ENCODE measurements at regions not wholly inside any gene's neighbourhood (a gene's known extent, or its start where the extent isn't known, plus 50 kb on each side); places are given as distances from the start of the nearest gene placed in this dataset.

GRCh38 chr9:109681301-109681700 is 98.7 kb upstream of the PALM2AKAP2 start:
- no peak for ATAC-seq
- intact Hi-C loops (cut with DNase I): no loop called here
- no peak overlapping the region for H3K4me3 ChIP-seq
- no peaks in the 10 kb centered on the region for H3K27me3 ChIP-seq
- DNase-seq: no peak
- no peaks in the 10 kb centered on the region for H3K36me3 ChIP-seq
- H3K9me3 ChIP-seq: no peaks in the 10 kb centered on the region
- WGBS (ENCODE audit: insufficient coverage, low coverage, low lambda C conversion rate, missing lambda C conversion rate): 55% methylated on average over 2 of the region's 2 CpGs
- no peak overlapping the region for H3K27ac ChIP-seq
- no peak for TF ChIP-seq CTCF (IDR thresholded peaks at IDR 0.05)
- no peak for TF ChIP-seq POLR2A (IDR thresholded peaks at IDR 0.05)
- H3K4me1 ChIP-seq: no peaks in the 10 kb centered on the region

DNA sequence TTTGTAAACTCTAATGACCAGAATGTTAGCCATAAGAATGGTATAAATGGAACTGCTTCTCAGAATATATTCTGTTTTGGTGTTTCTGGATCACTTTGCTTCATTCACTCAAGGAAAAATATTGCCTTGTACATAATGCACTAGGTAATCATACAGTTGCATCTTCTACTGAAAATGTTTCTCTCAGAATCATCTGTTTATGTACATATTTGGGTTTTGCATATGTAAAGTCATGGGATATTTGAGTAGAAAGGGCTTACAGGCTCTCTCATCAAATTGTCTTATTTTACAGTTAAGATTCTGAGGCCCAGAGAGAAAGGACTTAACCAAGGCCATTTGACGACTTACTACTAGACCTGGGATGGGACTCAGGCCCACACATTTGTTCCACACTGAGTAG is 97.8 kb upstream of the PALM2AKAP2 start:
- H3K36me3 ChIP-seq: no peaks in the 10 kb centered on the region
- ATAC-seq: no peak
- H3K27me3 ChIP-seq: no peaks in the 10 kb centered on the region
- H3K27ac ChIP-seq: no peak overlapping the region
- no peak for DNase-seq
- H3K4me1 ChIP-seq: peaks cover 0 to 2% (median 0%) of the 10 kb centered on the region in 4 donors
- H3K9me3 ChIP-seq: no peaks in the 10 kb centered on the region
- no peak overlapping the region for H3K4me3 ChIP-seq
- TF ChIP-seq CTCF (IDR thresholded peaks at IDR 0.05): no peak
- TF ChIP-seq POLR2A (IDR thresholded peaks at IDR 0.05): no peak
- intact Hi-C loops (cut with DNase I): no loop called here
- 77% methylated on average over 1 of the region's 1 CpG for WGBS (ENCODE audit: insufficient coverage, low coverage, low lambda C conversion rate, missing lambda C conversion rate)

GRCh38 chr9:109683521-109683920 is 96.5 kb upstream of the PALM2AKAP2 start:
- WGBS (ENCODE audit: insufficient coverage, low coverage, low lambda C conversion rate, missing lambda C conversion rate): 73% methylated on average over 3 of the region's 3 CpGs
- Histone ChIP-seq H3K4me3 (no peak overlapping the region), H3K27ac (no peak overlapping the region), H3K27me3 (no peaks in the 10 kb centered on the region), H3K36me3 (no peaks in the 10 kb centered on the region), H3K4me1 (peaks cover 0 to 3% (median 0%) of the 10 kb centered on the region in 4 donors), H3K9me3 (no peaks in the 10 kb centered on the region)
- DNase-seq: no peak
- intact Hi-C loops (cut with DNase I): no loop called here
- no peak for ATAC-seq
- no peak for TF ChIP-seq CTCF (IDR thresholded peaks at IDR 0.05)

DNA sequence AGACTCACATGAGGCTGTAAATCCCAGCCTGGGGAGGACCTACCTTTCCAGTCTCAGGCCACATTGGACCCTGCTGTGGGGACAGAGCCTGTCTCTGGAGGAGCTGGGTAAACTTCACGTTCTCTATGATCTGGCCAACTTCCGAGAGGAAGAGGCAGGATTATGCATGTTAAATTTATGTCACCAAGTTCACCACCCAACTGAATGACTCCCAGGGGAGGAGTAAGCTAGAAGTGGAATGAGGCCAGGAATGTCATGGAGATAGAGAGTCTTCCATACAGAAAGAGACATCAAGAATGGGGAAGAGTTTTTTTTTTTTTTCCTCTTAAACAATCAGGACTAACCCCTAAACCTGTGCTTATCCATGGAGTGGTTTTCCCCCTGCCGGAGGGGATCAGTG is 90.3 kb upstream of the PALM2AKAP2 start:
- TF ChIP-seq CTCF (IDR thresholded peaks at IDR 0.05) (no peak), POLR2A (IDR thresholded peaks at IDR 0.05) (no peak)
- DNase-seq (no peak), ATAC-seq (no peak)
- no peaks in the 10 kb centered on the region for H3K9me3 ChIP-seq
- WGBS (ENCODE audit: insufficient coverage, low coverage, low lambda C conversion rate, missing lambda C conversion rate): 63% methylated on average over 3 of the region's 3 CpGs
- peaks cover 0 to 3% (median 0%) of the 10 kb centered on the region in 4 donors for H3K4me1 ChIP-seq
- H3K36me3 ChIP-seq: no peaks in the 10 kb centered on the region
- no peak overlapping the region for H3K27ac ChIP-seq
- intact Hi-C loops (cut with DNase I): no loop called here
- no peak overlapping the region for H3K4me3 ChIP-seq
- H3K27me3 ChIP-seq: no peaks in the 10 kb centered on the region

GRCh38 chr9:109699019-109699418 is 81.0 kb upstream of the PALM2AKAP2 start:
- DNase-seq: no peak
- 42% methylated on average over 2 of the region's 2 CpGs for WGBS (ENCODE audit: insufficient coverage, low coverage, low lambda C conversion rate, missing lambda C conversion rate)
- peak in 1 of 4 donors; percentile 26 for ATAC-seq

More at GRCh38 chr9:109699019-109699418, 81.0 kb upstream of the PALM2AKAP2 start:
- no peaks in the 10 kb centered on the region for H3K4me1 ChIP-seq
- no peaks in the 10 kb centered on the region for H3K36me3 ChIP-seq
- no peak overlapping the region for H3K4me3 ChIP-seq
- no peaks in the 10 kb centered on the region for H3K9me3 ChIP-seq
- H3K27ac ChIP-seq: no peak overlapping the region
- intact Hi-C loops (cut with DNase I): no loop called here
- no peak for TF ChIP-seq POLR2A (IDR thresholded peaks at IDR 0.05)
- no peak for TF ChIP-seq CTCF (IDR thresholded peaks at IDR 0.05)
- no peaks in the 10 kb centered on the region for H3K27me3 ChIP-seq
